Tibial artery (tissue), 4 donors: ENCODE measurements at regions not wholly inside any gene's neighbourhood (a gene's known extent, or its start where the extent isn't known, plus 50 kb on each side); places are given as distances from the start of the nearest gene placed in this dataset.

Experiments used
- DNase-seq, 2 donors: peaks; one replicate each; pipeline ENCODE4 v3.0.0-alpha.2; 2019
- H3K27ac ChIP-seq, 2 donors: fragments of 200-600 bp; sonication (generic) in 1 of 2; 1 replicate in 1 of 2; 2 replicates in 1 of 2; pipeline ENCODE4 v1.5.1; 2018 to 2019; ENCODE audit warnings: mild to moderate bottlenecking in 1 of 2
- H3K27me3 ChIP-seq, 2 donors: fragments of 200-600 bp; sonication (generic) in 1 of 2; one replicate each; pipeline versions ENCODE4 v1.5.1 to v1.6.0; 2016 to 2019
- H3K36me3 ChIP-seq, 3 donors: fragments of 200-600 bp; sonication (generic) in 2 of 3; one replicate each; pipeline ENCODE4 v1.5.1; 2016 to 2019; ENCODE audit warnings: mild to moderate bottlenecking in 2 of 3
- H3K4me1 ChIP-seq, 4 donors: fragments of 200-600 bp; sonication (generic) in 2 of 4; 1 replicate in 3 of 4; 2 replicates in 1 of 4; pipeline ENCODE4 v1.5.1; 2016 to 2019
- H3K4me3 ChIP-seq, 2 donors: fragments of 200-600 bp; sonication (generic) in 1 of 2; 1 replicate in 1 of 2; 2 replicates in 1 of 2; pipeline ENCODE4 v1.5.1; 2018 to 2019; ENCODE audit warnings: mild to moderate bottlenecking in 2 of 2
- H3K9me3 ChIP-seq, 3 donors: fragments of 200-600 bp; sonication (generic) in 1 of 3; one replicate each; pipeline ENCODE4 v1.5.1; 2016 to 2019
- CTCF ChIP-seq, 2 experiments: fragments of 200-600 bp in 1 of 2; fragments of 450-650 bp in 1 of 2; IDR thresholded peaks; one replicate each; pipeline ENCODE4 v1.5.1; 2017 to 2019; ENCODE audit warnings: antibody characterized with exemption in 2 of 2, mild to moderate bottlenecking in 1 of 2, moderate library complexity in 1 of 2
- intact Hi-C: fragments of 100-400 bp; cut with DNase I; formaldehyde crosslinking; loops from one replicate; pipeline ENCODE4 v1.15.0; 2023; ENCODE audit warnings: low total_unique reads

DNA sequence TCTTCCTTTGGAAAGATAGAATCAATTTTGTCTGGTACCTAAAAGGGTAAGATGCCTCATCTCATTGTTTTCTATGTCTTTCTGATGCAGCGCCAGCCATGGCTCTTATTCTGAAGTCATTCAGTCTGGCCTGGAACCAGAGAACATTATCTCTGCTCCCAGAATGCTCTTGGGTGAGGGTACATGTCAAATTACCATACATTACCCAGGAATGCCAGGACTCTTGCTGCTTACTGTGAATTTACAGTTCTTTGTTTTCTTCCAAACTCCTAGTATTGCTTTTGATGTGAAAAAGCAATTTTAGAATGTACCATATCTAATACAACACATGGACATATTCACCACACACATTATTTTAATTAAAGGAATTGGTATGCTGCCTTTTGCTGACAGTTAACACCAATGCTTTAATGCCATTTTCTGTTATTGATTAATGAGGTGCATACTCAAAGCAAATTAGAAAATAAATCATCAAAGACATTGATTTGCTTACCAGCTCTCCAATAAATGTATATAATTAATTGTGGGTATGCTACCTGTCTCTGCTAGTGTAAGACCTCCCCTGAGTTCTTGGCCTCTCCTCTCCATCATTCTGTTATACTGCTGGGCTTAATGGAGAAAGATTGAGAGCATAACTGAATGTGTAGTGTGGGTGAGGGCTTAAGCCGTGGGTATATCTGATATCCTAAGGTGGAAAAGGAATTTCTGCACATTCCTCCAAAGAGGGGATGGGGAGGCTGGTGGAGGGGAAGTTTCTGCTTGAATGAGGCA is 337.7 kb downstream of the C12orf75 start:
- no peaks in the 10 kb centered on the region for H3K9me3 ChIP-seq
- H3K4me3 ChIP-seq: no peak overlapping the region
- H3K4me1 ChIP-seq: peaks cover 0 to 24% (median 6%) of the 10 kb centered on the region in 4 donors
- H3K27me3 ChIP-seq: no peaks in the 10 kb centered on the region
- no peak for TF ChIP-seq CTCF (IDR thresholded peaks at IDR 0.05)
- no peaks in the 10 kb centered on the region for H3K36me3 ChIP-seq
- DNase-seq: no peak
- no peak overlapping the region for H3K27ac ChIP-seq
- intact Hi-C loops: no loop called here

DNA sequence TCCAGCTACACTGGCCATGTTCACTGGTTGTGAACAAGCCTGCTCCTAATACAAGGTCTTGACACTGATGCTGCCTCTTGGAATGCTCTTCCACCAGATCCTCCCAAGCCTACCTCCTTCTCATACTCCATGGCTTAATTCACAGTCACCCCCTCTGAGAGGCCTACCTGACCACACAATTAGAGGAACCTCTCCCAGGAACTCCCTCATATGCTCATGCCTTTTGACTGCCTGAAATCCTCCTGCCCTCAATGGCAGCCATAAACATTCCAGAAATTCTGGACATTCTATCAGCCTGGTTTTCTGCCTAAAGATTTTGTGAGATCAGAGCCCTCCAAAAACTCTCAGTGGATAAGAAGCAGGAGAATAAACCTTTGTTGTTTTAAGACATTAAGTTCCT is 340.2 kb downstream of the C12orf75 start:
- no peak for TF ChIP-seq CTCF (IDR thresholded peaks at IDR 0.05)
- Histone ChIP-seq H3K9me3 (no peaks in the 10 kb centered on the region), H3K36me3 (no peaks in the 10 kb centered on the region), H3K27ac (no peak overlapping the region), H3K4me1 (peaks cover 0 to 38% (median 6%) of the 10 kb centered on the region in 4 donors), H3K4me3 (no peak overlapping the region), H3K27me3 (no peaks in the 10 kb centered on the region)
- DNase-seq: no peak
- intact Hi-C loops: no loop called here

- Histone ChIP-seq H3K4me1 (peaks cover 0 to 46% (median 13%) of the 10 kb centered on the region in 4 donors), H3K36me3 (no peaks in the 10 kb centered on the region), H3K27me3 (no peaks in the 10 kb centered on the region), H3K4me3 (no peak overlapping the region), H3K27ac (peak overlapping the region; percentile 36 to 54), H3K9me3 (no peaks in the 10 kb centered on the region)
- DNase-seq: no peak
- no peak for TF ChIP-seq CTCF (IDR thresholded peaks at IDR 0.05)
- intact Hi-C loops: no loop called here
These were observed 341.2 kb downstream of the C12orf75 start for GRCh38 chr12:105671720-105672119.

- Histone ChIP-seq H3K4me3 (no peak overlapping the region), H3K27ac (peak overlapping the region; percentile 36 to 54), H3K36me3 (no peaks in the 10 kb centered on the region), H3K9me3 (no peaks in the 10 kb centered on the region), H3K27me3 (no peaks in the 10 kb centered on the region), H3K4me1 (peaks cover 0 to 52% (median 19%) of the 10 kb centered on the region in 4 donors)
- intact Hi-C loops: no loop called here
- peak; percentile 47 to 75 for DNase-seq
- TF ChIP-seq CTCF (IDR thresholded peaks at IDR 0.05): no peak
These were observed 341.9 kb downstream of the C12orf75 start for GRCh38 chr12:105672121-105672975.

GRCh38 chr12:105674871-105675699 is 344.6 kb downstream of the C12orf75 start:
- intact Hi-C loops: no loop called here
- H3K4me3 ChIP-seq: no peak overlapping the region
- H3K4me1 ChIP-seq: peaks cover 0 to 54% (median 19%) of the 10 kb centered on the region in 4 donors
- no peaks in the 10 kb centered on the region for H3K9me3 ChIP-seq
- H3K36me3 ChIP-seq: no peaks in the 10 kb centered on the region
- no peak for DNase-seq
- H3K27me3 ChIP-seq: no peaks in the 10 kb centered on the region
- peak overlapping the region in 1 of 2 donors; percentile 41 for H3K27ac ChIP-seq
- no peak for TF ChIP-seq CTCF (IDR thresholded peaks at IDR 0.05)
